Stimulated activated CD4-positive, alpha-beta T cell treated with anti-CD3 and anti-CD28 coated beads, Interleukin-2, amount 100 ng/mL, for 48 hours (primary cell): ENCODE measurements at regions not wholly inside any gene's neighbourhood (a gene's known extent, or its start where the extent isn't known, plus 50 kb on each side); places are given as distances from the start of the nearest gene placed in this dataset.
A peak's percentile ranks its signal among the peaks of the same experiment; 100 is the strongest.

Source experiments
- DNase-seq, 2 donors: peaks; one replicate each; pipeline ENCODE4 v3.0.0-alpha.2; 2020

- no peak for DNase-seq
These were observed 85.7 kb upstream of the XCR1 start for GRCh38 chr3:46112984-46113383.

GRCh38 chr3:46112296-46112695 is 85.0 kb upstream of the XCR1 start:
- DNase-seq = no peak

GRCh38 chr3:46110701-46111493 is 83.6 kb upstream of the XCR1 start:
- DNase-seq = no peak

GRCh38 chr3:46107682-46108081 is 80.4 kb upstream of the XCR1 start:
- DNase-seq = no peak

- DNase-seq = no peak
These were observed 78.1 kb upstream of the XCR1 start for GRCh38 chr3:46105306-46105919.

GRCh38 chr3:46104706-46105105 is 77.4 kb upstream of the XCR1 start:
- no peak for DNase-seq

- DNase-seq = no peak
These were observed 75.5 kb upstream of the XCR1 start for GRCh38 chr3:46102780-46103130.

GRCh38 chr3:46102059-46102779 is 74.9 kb upstream of the XCR1 start:
- no peak for DNase-seq

GRCh38 chr3:46100812-46101211 is 73.5 kb upstream of the XCR1 start:
- DNase-seq = no peak

GRCh38 chr3:46098319-46098761 is 71.1 kb upstream of the XCR1 start:
- DNase-seq = peak; percentile 32 to 40

- DNase-seq = peak; percentile 28 to 35
These were observed 70.5 kb upstream of the XCR1 start for GRCh38 chr3:46097691-46098241.

- no peak for DNase-seq
These were observed 69.5 kb upstream of the XCR1 start for GRCh38 chr3:46096781-46097180.

GRCh38 chr3:46096336-46096735 is 69.1 kb upstream of the XCR1 start:
- no peak for DNase-seq

GRCh38 chr3:46095307-46095706 is 68.0 kb upstream of the XCR1 start:
- DNase-seq = no peak

GRCh38 chr3:46094506-46094905 is 67.2 kb upstream of the XCR1 start:
- DNase-seq = no peak

GRCh38 chr3:46093966-46094365 is 66.7 kb upstream of the XCR1 start:
- no peak for DNase-seq

GRCh38 chr3:46093327-46093942 is 66.2 kb upstream of the XCR1 start:
- DNase-seq = no peak

- DNase-seq = no peak
These were observed 65.4 kb upstream of the XCR1 start for GRCh38 chr3:46092702-46093080.

- DNase-seq = no peak
These were observed 64.7 kb upstream of the XCR1 start for GRCh38 chr3:46091741-46092701.

- no peak for DNase-seq
These were observed 63.8 kb upstream of the XCR1 start for GRCh38 chr3:46091046-46091445.

- DNase-seq = no peak
These were observed 62.9 kb upstream of the XCR1 start for GRCh38 chr3:46090161-46090591.
